GM21825 (cell line): ENCODE measurements at regions not wholly inside any gene's neighbourhood (a gene's known extent, or its start where the extent isn't known, plus 50 kb on each side); places are given as distances from the start of the nearest gene placed in this dataset.

Experiments used
- ATAC-seq: cut with Tn5 transposase; IDR thresholded peaks from one replicate; pipeline ENCODE4 v1.9.1; 2021; ENCODE audit warnings: mild to moderate bottlenecking, moderate library complexity; ENCODE audit not compliant: unreplicated experiment

GRCh38 chr1:116231752-116232151 is 120.6 kb downstream of the MAB21L3 start:
- ATAC-seq: no peak

DNA sequence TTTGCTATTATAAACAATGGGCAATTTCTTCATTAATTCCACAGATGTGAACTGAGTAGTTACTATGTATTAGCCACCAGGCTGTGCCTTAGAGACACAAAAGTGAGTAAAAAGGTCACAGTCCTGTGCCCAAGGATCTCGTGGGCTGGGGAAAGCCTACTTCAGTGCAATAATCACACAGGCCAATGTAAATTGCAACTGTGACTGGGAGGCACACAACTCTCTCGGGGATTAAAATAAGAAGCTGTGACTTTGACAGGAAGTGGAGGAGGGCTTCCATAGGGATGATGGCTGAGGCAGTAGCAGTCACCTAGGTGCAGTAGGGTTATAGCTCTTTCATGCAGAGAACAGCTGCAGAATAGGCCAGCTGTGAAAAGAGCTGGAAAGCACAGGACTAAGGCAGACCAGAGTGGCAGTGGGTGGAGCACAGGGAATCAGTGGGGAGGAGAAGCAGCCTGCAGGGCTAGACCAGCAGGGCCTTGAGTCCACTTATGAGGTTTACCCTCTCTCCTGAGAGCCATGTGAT is 121.9 kb downstream of the MAB21L3 start:
- peak; percentile 60 for ATAC-seq

GRCh38 chr1:116234429-116234828 is 123.2 kb downstream of the MAB21L3 start:
- ATAC-seq: no peak

DNA sequence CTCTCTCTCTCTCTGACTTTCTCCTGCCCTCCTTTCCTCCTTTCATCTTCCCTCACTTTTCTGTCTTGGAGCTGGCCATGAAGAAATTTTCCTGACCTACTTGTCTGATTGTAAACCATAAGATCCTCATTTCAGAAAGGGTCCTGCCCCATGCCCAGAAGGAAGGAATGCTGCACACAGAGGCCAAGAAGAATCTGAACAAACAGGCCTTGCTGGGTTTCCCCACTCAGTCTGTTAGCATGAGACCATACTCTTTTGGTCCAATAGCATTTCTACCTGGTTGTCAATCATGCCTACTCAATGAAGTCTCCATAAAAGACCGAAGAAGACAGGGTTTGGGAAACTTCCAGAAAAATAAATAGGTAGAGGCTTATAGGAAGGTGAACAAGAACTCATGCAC is 128.7 kb downstream of the MAB21L3 start:
- no peak for ATAC-seq

DNA sequence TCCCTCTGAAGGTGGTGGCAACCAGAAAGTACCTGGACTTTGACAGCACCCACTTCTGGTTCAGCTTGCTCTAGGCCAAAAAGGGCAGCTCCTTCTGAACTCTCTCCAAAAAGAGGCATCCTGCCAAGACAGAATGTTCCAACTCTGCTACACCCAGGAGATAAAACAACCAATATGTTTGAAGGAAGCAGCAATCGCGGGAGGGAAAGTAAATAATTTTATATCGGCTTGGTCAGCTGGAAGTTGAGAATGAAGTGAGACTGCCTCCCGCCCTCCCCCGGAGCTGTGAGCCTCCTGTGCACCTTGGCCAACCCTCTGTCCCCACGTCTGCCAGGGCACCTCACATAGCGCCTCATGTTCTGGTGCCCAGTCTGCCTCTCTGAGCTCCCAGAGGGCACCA is 130.3 kb upstream of the ATP1A1 start:
- ATAC-seq: no peak

GRCh38 chr1:116243333-116244054 is 129.6 kb upstream of the ATP1A1 start:
- no peak for ATAC-seq

DNA sequence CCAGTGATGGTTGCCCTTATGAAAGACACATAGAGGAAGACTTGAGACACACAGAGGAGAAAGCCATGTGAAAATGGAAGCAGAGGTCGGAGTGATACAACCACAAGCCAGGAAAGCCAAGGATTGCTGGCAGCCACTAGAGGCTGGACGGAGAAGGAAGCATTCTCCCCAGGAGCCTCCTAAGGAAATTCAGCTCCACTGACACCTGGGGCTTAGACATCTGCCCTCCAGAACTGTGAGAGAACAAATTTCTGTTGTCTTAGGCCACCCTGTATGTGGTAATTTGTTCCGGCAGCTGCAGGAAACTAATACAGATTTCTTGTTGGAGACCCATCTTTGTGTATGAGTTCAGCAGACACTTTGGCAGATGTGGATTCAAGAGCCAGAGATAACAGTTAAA is 126.9 kb upstream of the ATP1A1 start:
- no peak for ATAC-seq

- ATAC-seq: no peak
Observed at GRCh38 chr1:116252271-116252670, 120.8 kb upstream of the ATP1A1 start.

DNA sequence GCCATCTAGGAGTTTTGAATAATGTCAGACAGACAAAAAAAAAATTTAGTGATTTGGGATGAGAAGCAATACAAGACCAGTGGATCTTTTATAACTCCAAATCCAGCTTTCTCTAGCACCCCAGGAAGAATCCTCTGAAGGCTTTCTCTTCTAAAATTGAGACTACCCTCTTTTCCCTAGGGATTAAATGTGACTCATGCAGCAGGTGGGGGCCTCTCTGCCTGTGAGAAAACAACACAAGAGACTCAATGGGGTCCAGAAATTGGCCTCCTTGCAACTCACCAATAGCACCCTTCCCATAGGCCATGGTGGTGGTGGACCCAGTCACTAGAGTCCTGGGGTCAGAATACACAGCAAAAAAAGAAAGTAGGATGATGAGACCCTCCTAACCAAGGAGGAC is 120.3 kb upstream of the ATP1A1 start:
- no peak for ATAC-seq

- no peak for ATAC-seq
Observed at GRCh38 chr1:116253566-116254382, 119.3 kb upstream of the ATP1A1 start.

- no peak for ATAC-seq
Observed at GRCh38 chr1:116254776-116255175, 118.3 kb upstream of the ATP1A1 start.

- ATAC-seq: no peak
Observed at GRCh38 chr1:116255486-116256285, 117.4 kb upstream of the ATP1A1 start.

- no peak for ATAC-seq
Observed at GRCh38 chr1:116256286-116256649, 116.8 kb upstream of the ATP1A1 start.

DNA sequence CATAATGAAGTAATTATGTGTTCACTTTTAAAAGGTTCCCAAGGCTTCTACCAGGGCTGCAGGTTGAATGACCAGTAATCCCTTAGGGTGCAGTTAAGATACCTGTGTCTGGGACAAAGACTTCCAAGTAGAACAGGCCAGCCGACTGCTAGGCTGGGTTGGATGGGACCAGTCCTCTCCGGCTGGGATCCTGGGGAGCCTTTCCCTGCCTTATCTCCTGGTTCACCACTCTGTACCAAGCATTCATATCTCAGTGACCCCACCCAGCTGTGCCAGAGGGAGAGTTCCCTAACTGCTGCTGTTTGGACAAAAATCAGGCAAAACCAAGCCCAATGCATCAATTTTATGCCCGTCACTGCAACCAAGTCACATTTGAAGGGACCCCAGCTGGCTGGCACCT is 116.2 kb upstream of the ATP1A1 start:
- ATAC-seq: no peak

- ATAC-seq: peak; percentile 45
Observed at GRCh38 chr1:116257341-116257767, 115.7 kb upstream of the ATP1A1 start.

- no peak for ATAC-seq
Observed at GRCh38 chr1:116257836-116258235, 115.2 kb upstream of the ATP1A1 start.

GRCh38 chr1:116258668-116259419 is 114.2 kb upstream of the ATP1A1 start:
- ATAC-seq: no peak

DNA sequence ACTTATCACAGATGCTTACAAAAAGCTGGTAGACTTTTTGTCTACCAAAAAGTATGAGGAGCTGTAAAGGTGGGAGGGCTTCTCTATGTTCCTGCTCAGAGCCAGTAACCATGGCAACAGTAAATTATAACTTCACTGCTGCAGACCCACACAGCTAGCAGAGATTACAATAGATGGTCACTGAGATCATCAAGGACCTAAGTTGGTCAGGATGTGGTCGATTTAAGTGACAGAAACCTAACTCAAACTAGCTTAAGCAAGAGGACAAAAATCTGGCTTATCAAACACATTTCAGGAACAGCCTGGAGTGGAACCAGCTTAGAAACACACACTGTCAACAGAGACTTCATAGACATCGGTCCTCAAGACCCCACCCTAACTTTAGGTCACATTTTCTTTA is 113.4 kb upstream of the ATP1A1 start:
- no peak for ATAC-seq

DNA sequence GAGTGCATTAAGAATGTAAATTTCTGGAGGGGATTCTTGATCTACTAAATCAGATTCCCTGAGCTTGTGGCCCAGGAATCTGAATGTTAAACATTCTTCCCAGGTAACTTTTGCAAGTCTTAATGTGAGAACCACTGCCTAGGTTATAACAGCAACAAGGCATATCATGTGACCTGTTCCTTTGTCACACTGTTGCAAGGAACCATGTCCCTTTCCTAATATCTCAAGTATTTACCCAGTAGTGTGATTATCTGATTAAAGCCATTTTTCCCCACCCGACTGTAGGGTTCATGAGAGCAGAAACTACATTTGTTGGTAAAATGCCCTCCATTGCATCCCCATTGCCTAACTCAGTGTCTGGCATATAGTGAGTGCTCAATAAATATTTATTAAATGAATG is 112.9 kb upstream of the ATP1A1 start:
- no peak for ATAC-seq

DNA sequence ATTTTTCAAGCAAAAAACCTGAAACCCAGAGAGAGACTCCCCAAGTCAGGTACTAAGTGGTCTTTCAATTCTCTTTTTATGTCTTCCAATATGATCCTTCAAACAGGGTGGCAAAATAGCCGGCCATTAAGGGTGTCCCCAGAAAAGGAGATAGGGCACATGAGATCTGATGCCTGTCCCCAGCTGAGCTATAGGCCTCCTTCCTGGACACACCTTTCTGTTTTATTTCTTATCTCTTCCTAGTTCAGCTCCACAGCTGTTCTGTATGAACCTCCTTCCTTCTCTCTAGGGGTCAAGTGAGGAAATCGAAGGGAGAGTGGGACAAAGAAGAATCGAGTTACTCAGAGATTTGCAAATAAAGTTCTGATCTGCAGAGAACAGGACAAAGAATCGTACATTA is 112.4 kb upstream of the ATP1A1 start:
- no peak for ATAC-seq

- ATAC-seq: no peak
Observed at GRCh38 chr1:116261227-116261626, 111.8 kb upstream of the ATP1A1 start.
